Prostate gland (tissue), 2 donors: ENCODE measurements at regions not wholly inside any gene's neighbourhood (a gene's known extent, or its start where the extent isn't known, plus 50 kb on each side); places are given as distances from the start of the nearest gene placed in this dataset.
"Not testable (repeated sequence)": the region's sequence is repeated elsewhere in the genome, so short reads cannot be mapped to it uniquely, and the experiment has no call there.

Experiments used
- CTCF ChIP-seq, 4 experiments: fragments of 200-600 bp in 2 of 4; fragments of 450-650 bp in 2 of 4; sonication (generic) in 2 of 4; IDR thresholded peaks; 1 replicate in 3 of 4; 2 replicates in 1 of 4; pipeline ENCODE4 v1.5.1; 2016 to 2019; ENCODE audit warnings: antibody characterized with exemption in 4 of 4, mild to moderate bottlenecking in 2 of 4, moderate library complexity in 2 of 4
- POLR2AphosphoS5 ChIP-seq: sonication (generic); formaldehyde crosslinking; IDR thresholded peaks from one replicate; pipeline ENCODE4 v1.6.1; 2017; ENCODE audit warnings: antibody characterized with exemption

GRCh38 chr11:71746263-71746662 lies 86.7 kb upstream of the DEFB108B start:
- TF ChIP-seq CTCF (IDR thresholded peaks at IDR 0.05) = peak in 2 of 4 experiments; percentile 63 to 66
- not testable (repeated sequence) for TF ChIP-seq POLR2AphosphoS5
